HG02885 (cell line): ENCODE measurements at regions not wholly inside any gene's neighbourhood (a gene's known extent, or its start where the extent isn't known, plus 50 kb on each side); places are given as distances from the start of the nearest gene placed in this dataset.

Experiments
- ATAC-seq: cut with Tn5 transposase; IDR thresholded peaks from one replicate; pipeline ENCODE4 v1.9.1; 2021; ENCODE audit warnings: mild to moderate bottlenecking; ENCODE audit not compliant: unreplicated experiment, poor library complexity

- ATAC-seq: no peak
Measured at GRCh38 chr12:22882559-22882958, 257.6 kb downstream of the ETNK1 start.

GRCh38 chr12:22893878-22894277 lies 268.9 kb downstream of the ETNK1 start:
- ATAC-seq: no peak

DNA sequence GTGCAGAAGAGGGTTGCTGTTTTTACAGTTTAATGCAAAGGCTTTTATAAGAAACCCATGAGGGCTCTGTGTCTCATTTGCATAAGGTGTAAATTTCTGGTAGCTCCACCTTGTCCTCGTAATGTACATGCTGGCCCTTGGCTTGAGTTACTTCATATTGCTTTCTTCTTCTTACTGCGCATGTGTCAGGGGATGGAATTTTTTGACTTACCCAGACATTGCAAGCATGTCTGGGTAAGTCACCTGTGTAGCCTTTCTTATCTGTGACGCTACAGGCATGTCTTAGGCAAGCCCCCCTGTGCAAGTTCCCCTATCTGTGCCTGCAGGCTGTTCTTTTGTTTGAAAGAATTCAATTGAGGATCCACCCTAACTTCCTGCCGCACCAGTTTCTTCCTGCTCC lies 274.2 kb downstream of the ETNK1 start:
- no peak for ATAC-seq

- ATAC-seq: no peak
Measured at GRCh38 chr12:22900401-22900800, 275.4 kb downstream of the ETNK1 start.

- ATAC-seq: no peak
Measured at GRCh38 chr12:22904485-22904884, 279.5 kb downstream of the ETNK1 start.

GRCh38 chr12:22916241-22916640 lies 291.3 kb downstream of the ETNK1 start:
- ATAC-seq: no peak

GRCh38 chr12:22916815-22917214 lies 291.8 kb downstream of the ETNK1 start:
- no peak for ATAC-seq

DNA sequence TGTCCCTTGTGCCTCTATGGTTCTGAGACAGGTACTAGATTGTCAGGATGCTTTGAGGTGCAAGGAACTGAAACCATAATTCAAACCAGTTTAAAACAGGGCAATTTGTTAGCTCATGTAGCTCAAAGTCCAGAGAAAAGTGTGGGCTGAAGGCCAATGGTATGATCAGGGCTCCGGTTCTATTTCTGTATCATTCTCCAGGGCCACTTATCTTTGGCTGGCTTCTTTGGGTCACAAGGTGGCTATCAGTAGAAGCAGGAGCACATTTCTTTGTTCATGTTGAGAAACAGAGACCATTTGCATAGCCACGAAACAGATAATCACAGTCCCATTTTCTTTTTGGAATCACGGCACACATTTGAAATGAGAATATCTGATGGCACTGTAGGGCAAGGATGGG lies 294.9 kb downstream of the ETNK1 start:
- no peak for ATAC-seq

DNA sequence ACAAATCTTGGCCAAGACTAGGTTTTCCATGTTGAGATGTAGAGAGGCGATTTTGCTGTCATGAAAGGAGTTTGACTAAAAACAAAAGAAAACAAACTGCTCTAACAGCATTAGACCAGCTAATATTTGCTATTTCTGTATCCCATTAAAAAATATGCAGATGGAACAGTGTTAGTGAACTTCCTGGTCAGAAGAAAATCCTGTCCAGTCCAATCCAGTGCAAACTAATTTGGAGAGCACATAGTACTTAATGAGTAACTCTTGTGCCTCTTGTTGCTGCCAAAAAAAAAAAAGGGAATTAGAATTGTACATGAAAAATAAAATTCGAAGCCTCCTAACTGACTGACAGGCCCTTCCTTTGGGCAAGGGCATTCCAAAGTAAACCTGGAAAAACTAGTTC lies 298.8 kb downstream of the ETNK1 start:
- no peak for ATAC-seq

DNA sequence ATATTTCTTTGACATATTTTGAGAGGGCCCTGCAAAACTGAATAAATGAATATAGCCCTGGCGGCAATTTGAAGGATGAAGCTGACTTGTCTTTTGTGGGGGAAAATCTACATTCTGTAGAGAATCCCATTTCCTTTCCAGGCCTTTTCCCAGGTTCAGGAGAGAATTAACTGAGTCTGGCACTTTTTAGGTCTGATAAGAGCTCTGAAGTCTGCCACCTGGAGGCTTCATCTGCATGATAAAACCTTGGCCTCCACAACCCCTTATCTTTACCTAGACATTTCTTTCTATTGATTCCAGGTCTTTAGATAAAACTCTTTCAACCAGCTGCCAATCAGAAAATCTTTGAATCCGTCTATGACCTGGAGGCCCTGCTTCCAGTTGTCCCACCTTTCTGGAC lies 299.4 kb downstream of the ETNK1 start:
- ATAC-seq: no peak

DNA sequence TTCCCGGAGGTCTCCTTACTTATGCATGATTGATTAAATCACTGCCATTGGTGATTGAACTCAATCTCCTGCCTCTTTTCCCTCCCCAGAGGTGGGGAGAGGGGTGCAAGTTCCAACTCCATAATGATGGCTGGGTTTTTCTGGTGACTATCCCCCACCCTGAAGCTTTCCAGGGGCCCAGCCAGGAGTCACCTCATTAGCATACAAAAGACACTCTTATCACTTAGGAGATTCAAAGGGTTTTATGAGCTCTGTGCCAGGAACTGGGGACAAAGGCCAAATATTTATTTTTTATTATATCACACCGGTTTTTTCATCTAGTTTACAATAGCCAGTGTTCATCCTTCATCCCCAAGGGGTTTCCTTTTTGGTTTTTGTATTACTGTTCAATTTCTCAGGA lies 300.7 kb downstream of the ETNK1 start:
- ATAC-seq: no peak

DNA sequence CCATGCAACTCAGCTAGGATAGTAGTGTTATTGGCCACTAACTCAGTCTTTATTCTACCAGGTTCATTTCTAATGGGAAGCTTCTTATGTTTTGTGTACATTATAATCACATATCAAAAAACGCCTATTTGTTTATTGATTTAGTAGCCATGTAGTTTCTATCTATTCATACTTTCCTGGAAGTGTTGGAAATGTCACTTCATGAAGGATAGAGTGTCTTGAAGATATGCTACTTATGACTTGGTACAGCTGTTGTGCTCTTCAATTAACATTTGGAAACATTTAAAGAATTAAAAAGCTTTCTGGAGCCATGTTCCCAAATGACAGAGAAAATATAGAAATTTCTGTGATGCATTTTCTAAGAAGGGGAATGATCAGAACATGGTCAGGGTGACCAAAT lies 307.5 kb downstream of the ETNK1 start:
- no peak for ATAC-seq

DNA sequence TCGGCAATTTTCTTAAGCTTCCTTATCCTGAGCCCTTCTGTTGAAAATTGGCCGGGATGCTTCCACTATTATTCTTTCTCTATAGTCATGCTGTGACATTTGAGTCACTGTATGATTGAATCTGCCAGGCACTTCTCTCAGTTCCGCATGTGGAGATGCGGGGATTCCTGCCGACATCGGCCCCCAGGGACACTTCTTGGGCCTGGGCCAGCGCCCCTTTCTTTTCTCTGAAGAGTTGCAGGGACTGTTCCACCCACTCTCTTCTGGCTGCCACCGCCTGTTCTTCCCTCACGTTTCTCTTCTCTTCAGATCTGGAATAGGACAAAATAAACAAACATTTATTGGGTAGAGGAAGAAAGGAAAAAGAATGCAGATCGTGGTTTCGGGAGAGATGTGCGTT lies 310.1 kb downstream of the ETNK1 start:
- no peak for ATAC-seq

- ATAC-seq: no peak
Measured at GRCh38 chr12:22935501-22935900, 310.5 kb downstream of the ETNK1 start.

GRCh38 chr12:22938323-22938722 lies 313.4 kb downstream of the ETNK1 start:
- ATAC-seq: no peak

GRCh38 chr12:22951206-22951605 lies 326.2 kb downstream of the ETNK1 start:
- no peak for ATAC-seq

DNA sequence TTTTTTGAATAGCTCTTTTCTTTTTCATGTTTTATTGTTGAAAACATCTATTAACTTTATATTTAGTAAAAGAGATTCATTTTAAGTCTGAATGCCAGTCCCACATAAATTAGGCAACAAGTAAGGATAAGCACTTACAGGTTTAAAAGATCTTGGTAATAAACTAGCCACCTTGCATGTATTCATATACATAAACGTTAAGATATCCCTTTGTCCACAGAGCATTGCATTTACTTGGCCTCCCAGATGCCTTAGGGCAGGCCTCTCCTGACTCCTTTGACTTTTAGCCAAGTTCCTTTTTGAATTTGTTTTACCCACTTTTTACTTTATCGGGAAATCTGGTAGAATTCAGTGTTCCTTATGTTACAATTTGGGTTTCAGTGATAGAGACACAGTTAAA lies 331.7 kb downstream of the ETNK1 start:
- ATAC-seq: no peak

DNA sequence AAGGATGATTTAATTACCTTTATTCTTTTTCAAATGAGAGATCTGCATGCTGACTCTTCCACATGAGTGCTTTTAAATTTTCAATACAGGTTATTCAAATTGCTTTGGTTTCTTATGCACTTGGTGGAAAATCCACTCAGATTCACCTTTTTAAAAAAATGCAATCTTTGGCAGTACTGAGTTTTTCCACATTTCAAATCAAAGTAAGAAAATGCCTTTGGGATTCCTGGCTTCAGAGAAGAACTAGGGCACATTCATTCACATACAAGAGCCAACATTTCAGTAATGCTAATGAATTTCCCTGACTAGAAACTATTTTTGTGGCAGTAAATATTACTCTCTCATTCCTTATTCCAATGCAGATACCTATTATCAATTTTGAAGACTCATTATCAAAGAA lies 342.2 kb downstream of the ETNK1 start:
- no peak for ATAC-seq

GRCh38 chr12:22969521-22969920 lies 344.6 kb downstream of the ETNK1 start:
- ATAC-seq: no peak

DNA sequence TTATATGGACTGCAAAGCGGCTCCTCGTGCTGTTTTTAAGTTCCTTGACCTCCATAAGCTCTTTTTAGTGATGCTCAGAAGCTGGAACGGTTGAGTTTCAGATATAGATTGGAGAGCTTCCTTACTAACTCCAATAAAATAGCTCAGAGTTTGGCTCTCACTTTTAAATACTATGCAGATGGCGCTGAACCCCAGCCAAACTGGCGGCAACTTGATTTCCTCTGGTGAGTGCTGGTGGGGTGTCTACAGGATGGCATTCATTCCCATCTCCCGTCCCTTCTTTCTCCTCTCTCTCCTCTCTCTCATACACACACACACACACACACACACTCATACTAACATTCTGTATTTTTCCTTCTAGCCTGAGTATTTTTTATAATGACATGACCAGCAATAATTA lies 346.3 kb downstream of the ETNK1 start:
- no peak for ATAC-seq

GRCh38 chr12:22971701-22972191 lies 346.8 kb downstream of the ETNK1 start:
- ATAC-seq: no peak

- no peak for ATAC-seq
Measured at GRCh38 chr12:22974865-22975264, 349.9 kb downstream of the ETNK1 start.

- no peak for ATAC-seq
Measured at GRCh38 chr12:22978962-22979361, 354.0 kb downstream of the ETNK1 start.
